GM12872 (cell line): ENCODE measurements at regions not wholly inside any gene's neighbourhood (a gene's known extent, or its start where the extent isn't known, plus 50 kb on each side); places are given as distances from the start of the nearest gene placed in this dataset.

Source experiments
- TF ChIP-seq, protein P1 (sequence below): IDR thresholded peaks from 3 replicates; pipeline ENCODE4 v1.5.1; 2011; ENCODE audit warnings: low read depth, mild to moderate bottlenecking, low read length, moderate library complexity; ENCODE audit not compliant: insufficient read depth

DNA sequence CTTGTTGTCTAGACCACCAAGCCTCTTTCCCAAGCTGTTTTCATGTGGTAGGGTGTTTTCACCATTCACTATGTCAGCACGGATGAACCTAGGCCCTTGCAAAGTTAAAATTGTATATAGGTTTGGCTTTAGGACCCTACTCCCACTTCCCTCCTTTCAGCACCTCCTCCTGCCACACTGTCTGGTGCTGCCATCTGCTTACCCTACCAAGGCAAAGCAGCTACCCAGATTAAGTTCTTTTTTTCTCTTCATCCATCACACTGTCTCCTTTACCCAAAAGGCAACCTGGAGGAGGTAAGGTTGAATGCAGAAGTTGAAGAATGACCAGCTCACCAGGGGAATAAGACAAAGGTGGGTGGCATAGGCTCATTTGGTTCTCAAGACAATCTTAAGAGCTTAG, 184.0 kb downstream of the CDC5L start:
- TF ChIP-seq, protein P1, sequence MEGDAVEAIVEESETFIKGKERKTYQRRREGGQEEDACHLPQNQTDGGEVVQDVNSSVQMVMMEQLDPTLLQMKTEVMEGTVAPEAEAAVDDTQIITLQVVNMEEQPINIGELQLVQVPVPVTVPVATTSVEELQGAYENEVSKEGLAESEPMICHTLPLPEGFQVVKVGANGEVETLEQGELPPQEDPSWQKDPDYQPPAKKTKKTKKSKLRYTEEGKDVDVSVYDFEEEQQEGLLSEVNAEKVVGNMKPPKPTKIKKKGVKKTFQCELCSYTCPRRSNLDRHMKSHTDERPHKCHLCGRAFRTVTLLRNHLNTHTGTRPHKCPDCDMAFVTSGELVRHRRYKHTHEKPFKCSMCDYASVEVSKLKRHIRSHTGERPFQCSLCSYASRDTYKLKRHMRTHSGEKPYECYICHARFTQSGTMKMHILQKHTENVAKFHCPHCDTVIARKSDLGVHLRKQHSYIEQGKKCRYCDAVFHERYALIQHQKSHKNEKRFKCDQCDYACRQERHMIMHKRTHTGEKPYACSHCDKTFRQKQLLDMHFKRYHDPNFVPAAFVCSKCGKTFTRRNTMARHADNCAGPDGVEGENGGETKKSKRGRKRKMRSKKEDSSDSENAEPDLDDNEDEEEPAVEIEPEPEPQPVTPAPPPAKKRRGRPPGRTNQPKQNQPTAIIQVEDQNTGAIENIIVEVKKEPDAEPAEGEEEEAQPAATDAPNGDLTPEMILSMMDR, result no peak

DNA sequence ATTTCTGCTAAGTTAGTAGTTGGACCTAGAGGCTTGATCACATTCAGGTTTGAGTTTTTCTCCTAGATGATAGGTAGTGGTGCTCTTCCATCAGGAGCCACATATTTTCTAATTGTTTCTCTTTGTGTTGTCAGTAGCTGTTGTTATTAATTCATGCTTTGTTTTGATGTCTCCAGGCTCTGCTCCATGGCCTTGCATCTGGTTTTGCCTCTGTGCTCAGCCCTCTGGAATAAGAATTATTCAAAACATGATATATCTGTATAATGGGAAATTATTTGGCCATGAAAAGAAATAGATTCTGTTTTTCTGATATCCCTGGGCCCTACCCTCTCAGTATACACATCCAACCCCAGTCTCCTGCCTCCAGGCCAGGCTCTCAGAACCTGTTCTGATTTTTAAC, 184.8 kb downstream of the CDC5L start:
- TF ChIP-seq, protein P1, result no peak

DNA sequence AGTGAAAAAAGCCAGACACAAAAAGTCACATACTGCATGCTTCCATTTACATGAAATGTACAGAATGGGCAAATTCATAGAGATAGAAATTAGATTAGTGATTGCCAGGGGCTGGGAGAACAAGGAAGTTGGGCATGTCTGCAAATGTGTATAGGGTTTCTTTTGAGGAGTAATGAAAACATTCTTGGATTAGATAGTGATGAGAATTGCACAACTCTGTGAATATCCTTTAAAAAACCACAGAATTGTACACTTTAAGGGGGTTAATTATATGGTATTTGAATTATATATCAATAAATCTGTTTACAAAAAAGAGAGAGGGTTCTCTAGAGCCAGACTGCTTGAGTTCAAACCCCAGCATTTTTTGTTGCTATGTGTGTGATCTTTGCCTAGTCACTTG, 188.1 kb downstream of the CDC5L start:
- TF ChIP-seq, protein P1, result no peak

DNA sequence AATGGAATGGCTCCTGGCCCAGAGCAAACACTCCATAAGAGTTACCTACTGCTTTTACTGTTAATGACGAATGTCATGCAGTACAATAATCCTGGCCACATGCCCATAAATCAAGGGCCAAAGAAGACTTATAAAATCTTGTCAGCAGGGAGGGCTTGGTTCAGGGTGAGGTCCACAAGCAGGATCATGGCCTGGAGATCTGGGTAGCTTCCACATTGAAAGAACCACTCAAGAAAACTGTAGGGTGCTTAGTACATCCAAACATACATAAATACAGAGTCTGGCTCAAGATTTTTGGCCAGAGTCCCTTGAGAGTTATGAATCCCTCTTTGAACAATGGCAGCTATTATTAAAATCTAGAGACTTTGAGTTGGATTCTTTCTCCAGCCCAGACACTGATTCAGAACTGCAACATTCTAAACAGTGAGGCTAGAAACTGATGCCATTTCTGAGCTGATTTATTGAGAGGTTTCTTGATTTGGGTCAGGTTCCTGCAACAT, 188.7 kb downstream of the CDC5L start:
- TF ChIP-seq, protein P1, result no peak

DNA sequence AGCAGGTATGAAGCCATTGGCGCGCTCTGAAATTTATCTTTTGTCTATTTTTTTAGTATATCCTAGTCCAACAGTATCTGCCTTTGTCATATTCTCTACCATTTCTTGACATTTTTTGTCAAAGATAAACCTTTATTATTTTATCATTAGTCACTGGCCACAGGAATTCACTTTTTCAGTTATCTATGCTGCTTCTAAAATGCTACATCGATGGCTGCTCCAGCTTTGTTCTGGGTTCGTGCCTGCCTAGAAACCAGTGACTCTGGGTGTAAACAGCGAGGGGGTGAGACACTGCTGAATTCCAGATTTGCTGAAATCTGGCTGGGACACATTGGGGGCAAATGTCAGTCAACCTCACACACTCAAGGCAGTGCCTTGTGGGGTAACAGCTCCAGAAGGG, 193.4 kb downstream of the CDC5L start:
- TF ChIP-seq, protein P1, result no peak

DNA sequence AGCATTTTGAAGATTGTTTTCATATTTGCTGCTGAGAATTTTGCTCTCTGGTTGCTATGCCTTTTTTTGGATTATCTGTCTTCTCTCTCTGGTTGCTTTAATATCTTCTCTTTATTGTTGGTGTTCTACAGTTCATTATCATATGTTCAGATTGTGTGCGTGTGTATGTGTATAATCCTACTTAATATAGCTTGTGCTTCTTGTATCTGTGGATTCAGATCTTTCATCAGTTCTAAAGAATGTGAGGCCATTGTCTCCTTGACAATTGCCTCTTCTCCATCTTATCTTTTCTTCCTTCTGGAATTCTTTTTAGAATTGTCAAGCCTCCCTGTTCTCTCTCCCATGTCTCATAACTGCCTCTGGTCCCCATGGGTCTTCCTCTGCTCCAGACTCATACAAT, 195.4 kb downstream of the CDC5L start:
- TF ChIP-seq, protein P1, result no peak

DNA sequence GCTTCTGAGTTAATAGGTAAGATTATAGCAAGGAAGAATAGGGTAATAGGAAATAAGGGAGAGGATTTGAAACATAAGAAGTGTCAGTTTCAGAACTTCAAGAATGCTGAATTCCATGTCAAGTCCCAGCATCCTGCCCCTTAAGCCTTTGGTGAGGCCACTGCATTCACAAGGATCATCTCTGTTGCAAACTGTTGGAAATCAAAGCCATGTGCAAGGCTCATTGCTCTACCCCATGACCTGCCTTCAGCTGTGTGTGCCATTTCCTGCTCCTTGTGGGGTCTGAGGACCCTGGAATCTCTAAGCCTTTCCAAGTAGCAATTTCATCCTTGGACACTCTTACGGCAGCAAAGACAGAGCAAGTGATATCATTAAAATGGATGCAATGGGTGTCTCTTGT, 203.0 kb downstream of the CDC5L start:
- TF ChIP-seq, protein P1, result no peak

DNA sequence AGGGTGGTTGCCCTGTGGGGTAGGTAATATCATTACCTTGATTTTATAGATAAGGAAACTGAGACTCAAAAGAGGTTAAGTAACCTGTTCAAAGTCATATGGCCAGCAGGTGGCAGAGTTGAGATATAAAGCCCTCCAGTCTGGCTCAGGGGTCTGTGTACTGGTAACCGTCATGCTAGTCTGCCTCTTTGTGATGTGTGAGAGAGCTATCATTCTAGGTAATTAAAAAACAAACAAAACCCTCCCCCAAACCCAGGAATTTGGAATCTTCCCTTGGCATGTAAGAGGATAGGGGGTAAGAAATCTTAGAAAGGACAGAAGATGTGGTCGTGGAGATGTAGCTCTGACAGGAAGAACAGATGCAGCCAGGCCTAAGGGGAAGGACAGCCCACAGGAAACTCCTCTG, 206.0 kb downstream of the CDC5L start:
- TF ChIP-seq, protein P1, result peak; percentile 57
